ENCODE measurements at regions not wholly inside any gene's neighbourhood (a gene's known extent, or its start where the extent isn't known, plus 50 kb on each side); places are given as distances from the start of the nearest gene placed in this dataset.

DNA sequence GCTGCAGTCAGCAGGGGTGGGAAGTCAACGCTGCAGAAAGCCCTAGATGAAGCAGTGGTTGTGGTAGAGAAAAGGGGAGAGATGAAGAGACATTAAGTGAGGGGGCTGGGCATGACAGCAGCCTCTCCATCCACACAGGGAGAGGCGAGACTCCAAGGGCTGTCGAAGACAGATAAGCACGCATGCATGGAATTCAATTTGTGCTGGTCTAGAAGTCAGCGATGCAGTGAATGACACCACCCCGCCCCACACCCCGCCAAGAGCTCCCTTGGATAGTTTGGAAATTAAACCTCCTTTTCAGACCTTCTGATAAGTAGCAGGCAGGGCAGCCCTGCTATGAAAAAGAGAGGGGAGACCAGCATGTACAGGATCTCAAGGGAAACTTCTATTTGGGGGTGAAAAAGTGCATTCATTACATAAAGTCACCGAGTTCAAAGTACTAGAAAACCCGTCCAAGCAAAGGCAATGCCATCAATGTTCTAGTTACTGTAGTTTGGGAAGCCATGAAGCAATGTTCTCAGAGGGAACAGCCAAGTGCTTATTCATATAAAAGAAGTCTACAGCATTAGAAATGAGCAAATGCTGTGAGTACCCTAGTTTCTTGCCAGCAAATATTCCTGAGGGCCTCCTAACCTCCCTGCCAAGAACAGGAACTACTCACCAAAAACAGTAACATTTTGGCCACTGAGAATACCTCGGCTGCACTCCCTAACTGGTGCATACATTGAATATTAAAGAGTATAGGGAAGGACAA, 152.3 kb upstream of the ANXA10 start:
- Mint-ChIP-seq H3K4me1 (no peaks in the 10 kb centered on the region), H3K36me3 (no peaks in the 10 kb centered on the region), H3K27me3 (no peaks in the 10 kb centered on the region), H3K9me3 (peaks cover 0 to 10% (median 4%) of the 10 kb centered on the region in 5 donors), H3K27ac (no peak overlapping the region), H3K4me3 (no peak overlapping the region)
- ChIA-PET POLR2A (no interaction called here), CTCF (no interaction called here)
- H3K4me1 ChIP-seq (ENCODE audit: insufficient read depth, low read length), result no peaks in the 10 kb centered on the region
- no peak overlapping the region for H3K4me3 ChIP-seq (ENCODE audit: low read length)
- DNase-seq, result no peak
- H3K27ac ChIP-seq (ENCODE audit: low read depth, low read length), result no peak overlapping the region
- H3K9me3 ChIP-seq (ENCODE audit: low read length), result no peaks in the 10 kb centered on the region
- H3K36me3 ChIP-seq (ENCODE audit: insufficient read depth, low read length), result no peaks in the 10 kb centered on the region
- H3K27me3 ChIP-seq (ENCODE audit: insufficient read depth, low read length, poor library complexity, severe bottlenecking), result no peaks in the 10 kb centered on the region

DNA sequence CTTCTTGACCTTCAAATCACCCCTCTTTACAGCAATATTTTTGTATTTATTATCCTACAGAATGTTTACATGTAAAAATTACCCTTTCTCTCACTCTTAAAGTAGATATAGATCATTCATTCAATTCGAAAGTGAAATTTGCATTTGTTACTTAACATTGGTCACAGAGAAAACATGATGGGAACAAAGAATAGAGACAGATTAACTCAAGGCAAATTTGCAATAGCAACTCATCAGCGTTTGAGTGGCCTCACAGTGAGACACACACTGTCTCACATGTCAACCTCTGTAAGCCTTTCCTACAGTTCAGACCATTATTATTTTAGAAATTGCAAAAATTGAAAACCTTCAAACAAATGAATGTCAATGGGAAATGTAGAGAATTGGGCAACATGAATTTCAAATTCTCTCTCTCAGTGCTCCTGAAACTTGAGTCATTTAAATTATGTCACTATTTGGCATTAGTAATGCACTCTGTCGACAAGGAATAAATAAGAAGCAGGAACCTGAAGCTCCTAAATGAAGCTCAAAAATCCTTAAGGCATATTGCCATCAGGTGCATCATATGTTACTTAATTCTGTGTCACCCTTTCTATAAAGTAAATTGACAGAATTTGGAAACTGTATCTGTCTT, 148.3 kb upstream of the ANXA10 start:
- H3K36me3 Mint-ChIP-seq, result no peaks in the 10 kb centered on the region
- no peak overlapping the region for H3K4me3 Mint-ChIP-seq
- ChIA-PET POLR2A (no interaction called here), CTCF (no interaction called here)
- Histone ChIP-seq H3K9me3 (ENCODE audit: low read length) (no peaks in the 10 kb centered on the region), H3K27ac (ENCODE audit: low read depth, low read length) (no peak overlapping the region), H3K4me3 (ENCODE audit: low read length) (no peak overlapping the region), H3K27me3 (ENCODE audit: insufficient read depth, low read length, poor library complexity, severe bottlenecking) (no peaks in the 10 kb centered on the region), H3K4me1 (ENCODE audit: insufficient read depth, low read length) (no peaks in the 10 kb centered on the region), H3K36me3 (ENCODE audit: insufficient read depth, low read length) (no peaks in the 10 kb centered on the region)
- DNase-seq, result no peak
- H3K27ac Mint-ChIP-seq, result no peak overlapping the region
- peaks cover 0 to 14% (median 4%) of the 10 kb centered on the region in 5 donors for H3K9me3 Mint-ChIP-seq
- no peaks in the 10 kb centered on the region for H3K4me1 Mint-ChIP-seq
- H3K27me3 Mint-ChIP-seq, result no peaks in the 10 kb centered on the region

DNA sequence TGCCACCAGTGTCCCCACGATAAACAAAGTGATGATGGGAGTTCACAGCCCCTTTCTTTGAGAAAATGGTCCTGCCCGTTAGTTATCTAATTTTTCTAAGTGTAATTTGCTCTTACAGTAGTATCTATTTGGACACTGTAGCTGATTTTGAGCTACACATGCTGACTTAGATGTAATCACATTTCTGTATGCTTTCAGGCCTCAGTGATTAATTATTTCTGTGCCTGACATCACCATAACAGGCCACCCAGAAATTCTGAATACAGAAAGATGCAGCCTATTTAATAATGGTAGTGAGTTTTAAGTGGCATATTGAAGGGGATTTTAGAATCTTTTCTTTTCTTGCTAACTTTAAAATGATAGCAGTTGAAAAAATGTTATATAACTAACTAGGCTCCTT, 147.6 kb upstream of the ANXA10 start:
- Mint-ChIP-seq H3K27ac (no peak overlapping the region), H3K4me1 (no peaks in the 10 kb centered on the region), H3K9me3 (peaks cover 0 to 8% (median 4%) of the 10 kb centered on the region in 5 donors), H3K4me3 (no peak overlapping the region), H3K36me3 (no peaks in the 10 kb centered on the region), H3K27me3 (no peaks in the 10 kb centered on the region)
- Histone ChIP-seq H3K27me3 (ENCODE audit: insufficient read depth, low read length, poor library complexity, severe bottlenecking) (no peaks in the 10 kb centered on the region), H3K4me3 (ENCODE audit: low read length) (no peak overlapping the region), H3K4me1 (ENCODE audit: insufficient read depth, low read length) (no peaks in the 10 kb centered on the region), H3K27ac (ENCODE audit: low read depth, low read length) (no peak overlapping the region), H3K9me3 (ENCODE audit: low read length) (no peaks in the 10 kb centered on the region), H3K36me3 (ENCODE audit: insufficient read depth, low read length) (no peaks in the 10 kb centered on the region)
- DNase-seq, result no peak
- ChIA-PET POLR2A (no interaction called here), CTCF (no interaction called here)

DNA sequence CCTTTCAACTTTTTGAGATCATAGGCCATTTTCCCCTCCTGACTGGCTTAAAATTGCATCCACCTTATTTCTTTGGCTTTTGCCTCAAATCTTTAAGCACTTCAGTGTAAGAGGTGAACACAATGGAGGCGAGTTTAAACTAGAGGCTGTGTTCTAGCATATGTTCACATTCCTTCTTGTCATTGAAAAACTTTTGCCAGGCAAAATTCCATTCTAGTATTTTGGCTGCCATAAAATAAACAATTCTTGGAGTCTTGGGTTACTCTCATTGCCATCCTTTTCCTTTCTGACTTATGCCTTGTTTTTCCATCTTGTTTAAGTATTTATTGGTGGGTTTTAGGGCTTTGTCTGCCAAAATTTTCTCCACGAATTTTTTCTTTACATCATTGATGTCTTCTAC, 137.3 kb upstream of the ANXA10 start:
- no peaks in the 10 kb centered on the region for H3K27me3 Mint-ChIP-seq
- H3K4me1 ChIP-seq (ENCODE audit: insufficient read depth, low read length), result no peaks in the 10 kb centered on the region
- no peaks in the 10 kb centered on the region for H3K9me3 ChIP-seq (ENCODE audit: low read length)
- H3K9me3 Mint-ChIP-seq, result peaks cover 10 to 29% (median 19%) of the 10 kb centered on the region in 5 donors
- CTCF ChIA-PET, result no interaction called here
- no peaks in the 10 kb centered on the region for H3K4me1 Mint-ChIP-seq
- H3K4me3 Mint-ChIP-seq, result no peak overlapping the region
- no peaks in the 10 kb centered on the region for H3K27me3 ChIP-seq (ENCODE audit: insufficient read depth, low read length, poor library complexity, severe bottlenecking)
- H3K27ac ChIP-seq (ENCODE audit: low read depth, low read length), result no peak overlapping the region
- H3K4me3 ChIP-seq (ENCODE audit: low read length), result no peak overlapping the region
- POLR2A ChIA-PET, result no interaction called here
- no peaks in the 10 kb centered on the region for H3K36me3 Mint-ChIP-seq
- DNase-seq, result no peak
- H3K27ac Mint-ChIP-seq, result no peak overlapping the region
- H3K36me3 ChIP-seq (ENCODE audit: insufficient read depth, low read length), result no peaks in the 10 kb centered on the region

DNA sequence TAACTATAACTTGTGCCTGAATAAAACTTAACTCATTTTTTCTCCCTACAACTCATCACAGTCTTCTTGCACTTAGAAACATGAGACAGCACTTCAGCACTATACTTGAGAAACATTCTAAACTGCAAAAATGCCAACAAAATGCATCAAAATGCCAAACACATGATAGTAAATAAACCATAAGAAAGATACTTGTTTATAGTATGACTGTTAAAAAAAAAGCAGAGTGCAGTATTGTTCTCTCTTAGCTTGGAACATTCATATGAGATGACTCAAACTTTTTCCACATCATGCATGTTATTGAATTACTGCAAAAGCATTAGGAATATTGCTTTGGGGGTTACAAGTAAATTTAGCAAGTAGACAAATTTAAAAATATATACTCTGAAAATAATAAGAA, 135.7 kb upstream of the ANXA10 start:
- Histone ChIP-seq H3K4me3 (ENCODE audit: low read length) (no peak overlapping the region), H3K27me3 (ENCODE audit: insufficient read depth, low read length, poor library complexity, severe bottlenecking) (no peaks in the 10 kb centered on the region), H3K9me3 (ENCODE audit: low read length) (no peaks in the 10 kb centered on the region), H3K4me1 (ENCODE audit: insufficient read depth, low read length) (no peaks in the 10 kb centered on the region), H3K36me3 (ENCODE audit: insufficient read depth, low read length) (no peaks in the 10 kb centered on the region), H3K27ac (ENCODE audit: low read depth, low read length) (no peak overlapping the region)
- Mint-ChIP-seq H3K36me3 (no peaks in the 10 kb centered on the region), H3K4me3 (no peak overlapping the region), H3K9me3 (peaks cover 10 to 28% (median 22%) of the 10 kb centered on the region in 5 donors), H3K27ac (no peak overlapping the region), H3K27me3 (no peaks in the 10 kb centered on the region), H3K4me1 (no peaks in the 10 kb centered on the region)
- ChIA-PET CTCF (no interaction called here), POLR2A (no interaction called here)
- no peak for DNase-seq

DNA sequence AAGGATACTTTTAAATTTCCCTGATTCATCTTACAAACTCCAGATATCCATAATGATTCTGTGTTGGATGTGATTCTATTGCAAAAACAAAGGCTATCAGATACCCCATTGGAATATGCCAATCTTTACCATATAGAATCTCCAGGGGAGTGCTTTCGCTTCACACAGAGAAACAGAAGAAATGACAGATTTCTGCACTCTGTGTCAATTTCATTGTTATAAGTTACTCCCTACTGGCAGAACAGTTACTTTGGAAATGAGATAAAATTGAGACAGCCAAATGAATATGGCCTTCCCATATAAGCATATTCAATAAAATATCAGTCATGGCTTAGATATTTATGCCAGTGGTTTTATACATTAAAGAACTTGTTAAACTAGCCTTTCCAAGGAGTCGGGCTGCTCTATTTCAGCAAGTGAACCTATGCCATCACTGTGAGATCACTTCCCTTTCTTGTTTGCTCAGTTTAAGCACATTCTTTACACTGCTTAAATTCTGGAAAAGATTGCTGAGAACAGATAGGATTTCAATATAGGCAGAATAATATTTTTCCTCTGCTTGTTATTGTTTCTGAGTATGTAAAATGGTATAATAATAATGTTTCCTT, 127.5 kb upstream of the ANXA10 start:
- POLR2A ChIA-PET, result no interaction called here

DNA sequence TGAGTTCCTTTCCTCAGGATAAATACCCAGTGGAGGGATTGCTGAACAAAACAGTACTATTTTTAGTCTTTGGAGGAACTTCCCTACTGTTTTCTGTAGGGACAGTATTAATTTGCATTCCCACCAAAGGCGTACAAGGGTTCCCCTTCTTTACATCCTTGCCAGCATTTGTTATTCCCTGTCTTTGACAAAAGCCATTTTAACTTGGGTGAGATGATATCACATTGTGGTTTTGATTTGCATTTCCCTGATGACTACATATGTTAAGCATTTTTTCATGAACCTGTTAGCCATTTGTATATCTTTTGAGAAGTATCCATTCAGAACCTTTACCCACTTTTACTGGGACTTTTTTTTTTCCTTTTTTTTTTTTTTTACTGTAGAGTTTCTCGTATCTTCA, 126.2 kb upstream of the ANXA10 start:
- DNase-seq, result no peak
- H3K9me3 ChIP-seq (ENCODE audit: low read length), result no peaks in the 10 kb centered on the region

More for the DNA sequence above, 127.5 kb upstream of the ANXA10 start:
- H3K27ac ChIP-seq (ENCODE audit: low read depth, low read length), result no peak overlapping the region
- H3K9me3 ChIP-seq (ENCODE audit: low read length), result no peaks in the 10 kb centered on the region
- no peaks in the 10 kb centered on the region for H3K27me3 ChIP-seq (ENCODE audit: insufficient read depth, low read length, poor library complexity, severe bottlenecking)
- Mint-ChIP-seq H3K9me3 (peaks cover 4 to 24% (median 9%) of the 10 kb centered on the region in 5 donors), H3K4me3 (no peak overlapping the region), H3K4me1 (no peaks in the 10 kb centered on the region), H3K27me3 (no peaks in the 10 kb centered on the region), H3K36me3 (no peaks in the 10 kb centered on the region), H3K27ac (no peak overlapping the region)
- CTCF ChIA-PET, result no interaction called here
- no peak overlapping the region for H3K4me3 ChIP-seq (ENCODE audit: low read length)
- no peak for DNase-seq
- no peaks in the 10 kb centered on the region for H3K36me3 ChIP-seq (ENCODE audit: insufficient read depth, low read length)
- H3K4me1 ChIP-seq (ENCODE audit: insufficient read depth, low read length), result no peaks in the 10 kb centered on the region

DNA sequence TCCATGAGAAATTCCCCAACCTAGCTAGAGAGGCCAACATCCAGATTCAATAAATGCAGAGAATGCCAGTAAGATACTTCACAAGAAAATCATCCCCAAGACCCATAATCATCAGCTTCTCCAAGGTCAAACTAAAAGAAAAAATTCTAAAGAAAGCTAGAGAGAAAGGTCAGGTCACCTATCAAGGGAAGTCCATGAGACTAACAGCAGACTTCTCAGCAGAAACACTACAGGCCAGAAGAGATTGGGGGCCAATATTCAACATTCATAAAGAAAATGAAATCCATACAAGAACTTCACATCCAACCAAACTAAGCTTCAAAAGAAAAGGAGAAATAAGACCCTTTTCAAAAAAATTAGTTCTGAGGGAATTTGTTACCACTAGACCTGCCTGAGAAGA, 118.8 kb upstream of the ANXA10 start:
- H3K27me3 ChIP-seq (ENCODE audit: insufficient read depth, low read length, poor library complexity, severe bottlenecking), result no peaks in the 10 kb centered on the region
- Mint-ChIP-seq H3K4me3 (no peak overlapping the region), H3K36me3 (no peaks in the 10 kb centered on the region), H3K4me1 (no peaks in the 10 kb centered on the region), H3K27me3 (no peaks in the 10 kb centered on the region), H3K27ac (no peak overlapping the region), H3K9me3 (peaks cover 7 to 59% (median 15%) of the 10 kb centered on the region in 5 donors)
- H3K27ac ChIP-seq (ENCODE audit: low read depth, low read length), result no peak overlapping the region
- POLR2A ChIA-PET, result no interaction called here
- H3K9me3 ChIP-seq (ENCODE audit: low read length), result no peaks in the 10 kb centered on the region
- CTCF ChIA-PET, result no interaction called here
- H3K4me3 ChIP-seq (ENCODE audit: low read length), result no peak overlapping the region
- DNase-seq, result no peak
- no peaks in the 10 kb centered on the region for H3K4me1 ChIP-seq (ENCODE audit: insufficient read depth, low read length)
- H3K36me3 ChIP-seq (ENCODE audit: insufficient read depth, low read length), result no peaks in the 10 kb centered on the region

More for the DNA sequence above, 126.2 kb upstream of the ANXA10 start:
- H3K27me3 ChIP-seq (ENCODE audit: insufficient read depth, low read length, poor library complexity, severe bottlenecking), result no peaks in the 10 kb centered on the region
- ChIA-PET POLR2A (no interaction called here), CTCF (no interaction called here)
- H3K4me1 Mint-ChIP-seq, result no peaks in the 10 kb centered on the region
- H3K4me3 ChIP-seq (ENCODE audit: low read length), result no peak overlapping the region
- H3K27me3 Mint-ChIP-seq, result no peaks in the 10 kb centered on the region
- no peaks in the 10 kb centered on the region for H3K36me3 Mint-ChIP-seq
- no peak overlapping the region for H3K27ac Mint-ChIP-seq
- no peak overlapping the region for H3K4me3 Mint-ChIP-seq
- peaks cover 2 to 25% (median 9%) of the 10 kb centered on the region in 5 donors for H3K9me3 Mint-ChIP-seq
- H3K4me1 ChIP-seq (ENCODE audit: insufficient read depth, low read length), result no peaks in the 10 kb centered on the region
- H3K36me3 ChIP-seq (ENCODE audit: insufficient read depth, low read length), result no peaks in the 10 kb centered on the region
- no peak overlapping the region for H3K27ac ChIP-seq (ENCODE audit: low read depth, low read length)
